Brain microvascular endothelial cell (primary cell): ENCODE measurements at regions not wholly inside any gene's neighbourhood (a gene's known extent, or its start where the extent isn't known, plus 50 kb on each side); places are given as distances from the start of the nearest gene placed in this dataset.

Experiments used
- DNase-seq: peaks from one replicate; pipeline ENCODE4 v3.0.0-alpha.2; 2020
- H3K27ac ChIP-seq: fragments of 250-450 bp; sonication (Bioruptor Pico); 2 replicates; pipeline ENCODE4 v1.5.1; 2020; ENCODE audit warnings: mild to moderate bottlenecking, moderate library complexity
- H3K27me3 ChIP-seq: fragments of 250-450 bp; sonication (Bioruptor Pico); replicated peaks from 2 replicates; pipeline ENCODE4 v1.5.1; 2020; ENCODE audit warnings: mild to moderate bottlenecking
- H3K36me3 ChIP-seq: fragments of 250-450 bp; sonication (Bioruptor Pico); replicated peaks from 2 replicates; pipeline ENCODE4 v1.5.1; 2020; ENCODE audit warnings: mild to moderate bottlenecking
- H3K4me3 ChIP-seq: 2 replicates; pipeline ENCODE4 v1.5.1; 2011; ENCODE audit warnings: low read depth, mild to moderate bottlenecking, control low read depth, low read length, moderate library complexity
- in situ Hi-C: cut with HindIII; loops from 2 replicates; pipeline ENCODE4 v1.10.0; 2017; ENCODE audit warnings: low sequenced_read_pairs, low pct_ligation_motif_present
- TF ChIP-seq, protein P1 (sequence below): IDR thresholded peaks from 2 replicates; pipeline ENCODE4 v1.5.1; 2011; ENCODE audit warnings: low read depth, mild to moderate bottlenecking, moderate library complexity, low read length, control low read depth, inconsistent platforms; ENCODE audit errors: missing control alignments

DNA sequence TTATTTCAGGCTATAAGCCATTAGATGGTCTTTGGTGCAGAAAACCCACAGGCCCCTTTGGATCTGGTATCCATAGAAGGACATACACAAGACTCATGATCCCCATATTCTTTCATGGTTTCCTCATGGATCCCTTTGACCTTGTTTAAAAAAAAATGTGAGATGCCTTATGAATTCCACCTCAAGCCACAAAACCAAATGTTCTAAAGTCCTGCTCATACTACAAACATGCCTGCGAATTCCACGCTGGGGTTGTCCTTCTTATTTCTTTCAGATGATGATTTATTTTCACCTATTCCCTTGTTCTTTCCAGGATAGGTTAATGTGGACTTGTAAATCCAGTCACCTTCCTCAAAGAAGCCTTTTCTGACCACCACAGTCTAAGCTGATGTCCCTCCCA lies 256.9 kb upstream of the DPYD start:
- no peak overlapping the region for H3K27ac ChIP-seq
- TF ChIP-seq, protein P1, sequence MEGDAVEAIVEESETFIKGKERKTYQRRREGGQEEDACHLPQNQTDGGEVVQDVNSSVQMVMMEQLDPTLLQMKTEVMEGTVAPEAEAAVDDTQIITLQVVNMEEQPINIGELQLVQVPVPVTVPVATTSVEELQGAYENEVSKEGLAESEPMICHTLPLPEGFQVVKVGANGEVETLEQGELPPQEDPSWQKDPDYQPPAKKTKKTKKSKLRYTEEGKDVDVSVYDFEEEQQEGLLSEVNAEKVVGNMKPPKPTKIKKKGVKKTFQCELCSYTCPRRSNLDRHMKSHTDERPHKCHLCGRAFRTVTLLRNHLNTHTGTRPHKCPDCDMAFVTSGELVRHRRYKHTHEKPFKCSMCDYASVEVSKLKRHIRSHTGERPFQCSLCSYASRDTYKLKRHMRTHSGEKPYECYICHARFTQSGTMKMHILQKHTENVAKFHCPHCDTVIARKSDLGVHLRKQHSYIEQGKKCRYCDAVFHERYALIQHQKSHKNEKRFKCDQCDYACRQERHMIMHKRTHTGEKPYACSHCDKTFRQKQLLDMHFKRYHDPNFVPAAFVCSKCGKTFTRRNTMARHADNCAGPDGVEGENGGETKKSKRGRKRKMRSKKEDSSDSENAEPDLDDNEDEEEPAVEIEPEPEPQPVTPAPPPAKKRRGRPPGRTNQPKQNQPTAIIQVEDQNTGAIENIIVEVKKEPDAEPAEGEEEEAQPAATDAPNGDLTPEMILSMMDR, result no peak
- H3K27me3 ChIP-seq, result no peaks in the 10 kb centered on the region
- no peak for DNase-seq
- in situ Hi-C loops, result no loop called here
- no peak overlapping the region for H3K4me3 ChIP-seq
- H3K36me3 ChIP-seq, result no peaks in the 10 kb centered on the region

GRCh38 chr1:98176936-98177335 lies 256.1 kb upstream of the DPYD start:
- no peak for DNase-seq
- no peaks in the 10 kb centered on the region for H3K36me3 ChIP-seq
- H3K27me3 ChIP-seq, result no peaks in the 10 kb centered on the region
- TF ChIP-seq, protein P1, result no peak
- in situ Hi-C loops, result no loop called here
- H3K27ac ChIP-seq, result no peak overlapping the region
- no peak overlapping the region for H3K4me3 ChIP-seq

DNA sequence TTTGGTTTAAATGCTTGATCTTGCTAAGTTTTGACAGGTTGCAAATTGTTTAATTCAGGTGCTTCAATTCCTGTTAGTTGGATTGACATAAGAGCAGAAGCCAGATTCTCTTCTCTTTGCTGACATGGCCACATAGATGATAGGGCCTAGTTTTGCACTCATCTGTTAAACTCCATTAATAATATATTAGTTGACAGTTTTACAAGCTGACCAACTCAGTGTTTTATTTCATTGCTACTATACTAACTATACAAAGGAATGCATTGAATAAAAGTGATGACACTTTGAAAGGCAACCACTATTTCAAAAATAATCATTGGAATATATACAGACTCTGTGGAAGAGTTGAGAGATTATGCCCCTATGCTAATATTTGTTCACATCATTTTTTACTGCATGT lies 255.6 kb upstream of the DPYD start:
- Histone ChIP-seq H3K36me3 (no peaks in the 10 kb centered on the region), H3K27ac (no peak overlapping the region), H3K27me3 (no peaks in the 10 kb centered on the region), H3K4me3 (no peak overlapping the region)
- in situ Hi-C loops, result no loop called here
- TF ChIP-seq, protein P1, result no peak
- no peak for DNase-seq

- DNase-seq, result no peak
- TF ChIP-seq, protein P1, result no peak
- Histone ChIP-seq H3K27me3 (no peaks in the 10 kb centered on the region), H3K4me3 (no peak overlapping the region), H3K27ac (no peak overlapping the region), H3K36me3 (no peaks in the 10 kb centered on the region)
- in situ Hi-C loops, result no loop called here
Measured at GRCh38 chr1:98172578-98172977, 251.7 kb upstream of the DPYD start.

- TF ChIP-seq, protein P1, result no peak
- no peak overlapping the region for H3K4me3 ChIP-seq
- H3K27me3 ChIP-seq, result no peaks in the 10 kb centered on the region
- in situ Hi-C loops, result no loop called here
- no peaks in the 10 kb centered on the region for H3K36me3 ChIP-seq
- no peak overlapping the region for H3K27ac ChIP-seq
- no peak for DNase-seq
Measured at GRCh38 chr1:98172022-98172421, 251.2 kb upstream of the DPYD start.

DNA sequence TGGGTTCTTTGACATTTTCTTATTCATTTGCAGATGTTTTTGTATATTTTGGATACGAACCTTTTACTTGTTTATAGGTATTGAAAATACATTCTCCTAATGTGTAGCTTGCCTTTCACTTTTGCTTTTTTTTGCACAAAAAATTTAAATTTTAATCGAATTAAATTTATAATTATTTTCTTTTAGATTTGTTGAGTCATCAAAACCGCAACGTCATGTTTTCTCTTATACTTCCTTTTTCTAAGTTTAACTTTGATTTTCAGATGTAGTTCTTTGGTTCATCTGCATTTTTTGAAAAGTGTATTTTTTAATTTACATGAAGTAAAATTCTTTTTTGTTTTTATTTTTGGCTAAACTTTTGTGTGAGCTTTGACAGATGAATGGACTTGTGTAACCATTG lies 243.7 kb upstream of the DPYD start:
- TF ChIP-seq, protein P1, result no peak

More for the DNA sequence above, 243.7 kb upstream of the DPYD start:
- no peak for DNase-seq
- H3K27ac ChIP-seq, result no peak overlapping the region
- no peak overlapping the region for H3K4me3 ChIP-seq
- no peaks in the 10 kb centered on the region for H3K36me3 ChIP-seq
- H3K27me3 ChIP-seq, result no peaks in the 10 kb centered on the region
- in situ Hi-C loops, result no loop called here
